Ectodermal cell (in vitro differentiated cells): ENCODE measurements at regions not wholly inside any gene's neighbourhood (a gene's known extent, or its start where the extent isn't known, plus 50 kb on each side); places are given as distances from the start of the nearest gene placed in this dataset.

Experiments used
- H3K27ac ChIP-seq: 2 replicates; pipeline ENCODE4 v1.7.0; 2013; ENCODE audit warnings: mild to moderate bottlenecking, low read depth, low read length; ENCODE audit not compliant: insufficient read depth, poor library complexity, severe bottlenecking
- H3K27me3 ChIP-seq: 2 replicates; pipeline ENCODE4 v1.7.0; 2013; ENCODE audit warnings: mild to moderate bottlenecking, low read length; ENCODE audit not compliant: insufficient read depth, control insufficient read depth, poor library complexity, severe bottlenecking
- H3K36me3 ChIP-seq: one replicate; pipeline ENCODE4 v1.7.0; 2013; ENCODE audit warnings: low read length; ENCODE audit not compliant: control insufficient read depth, insufficient read depth
- H3K4me1 ChIP-seq: one replicate; pipeline ENCODE4 v1.7.0; 2013; ENCODE audit warnings: low read length; ENCODE audit not compliant: control insufficient read depth, insufficient read depth
- H3K4me3 ChIP-seq: 2 replicates; pipeline ENCODE4 v1.7.0; 2013; ENCODE audit warnings: low read depth, low read length, control low read depth; ENCODE audit not compliant: insufficient read depth
- H3K9me3 ChIP-seq: 2 replicates; pipeline ENCODE4 v1.7.0; 2013; ENCODE audit warnings: mild to moderate bottlenecking, low read length, moderate library complexity; ENCODE audit not compliant: control insufficient read depth
- WGBS, 2 experiments: methylation state at CpG; one replicate each; pipeline ENCODE4 v1.1.7; 2013; ENCODE audit warnings: missing lambda C conversion rate in 2 of 2; 5-methylcytosine and 5-hydroxymethylcytosine counted together

DNA sequence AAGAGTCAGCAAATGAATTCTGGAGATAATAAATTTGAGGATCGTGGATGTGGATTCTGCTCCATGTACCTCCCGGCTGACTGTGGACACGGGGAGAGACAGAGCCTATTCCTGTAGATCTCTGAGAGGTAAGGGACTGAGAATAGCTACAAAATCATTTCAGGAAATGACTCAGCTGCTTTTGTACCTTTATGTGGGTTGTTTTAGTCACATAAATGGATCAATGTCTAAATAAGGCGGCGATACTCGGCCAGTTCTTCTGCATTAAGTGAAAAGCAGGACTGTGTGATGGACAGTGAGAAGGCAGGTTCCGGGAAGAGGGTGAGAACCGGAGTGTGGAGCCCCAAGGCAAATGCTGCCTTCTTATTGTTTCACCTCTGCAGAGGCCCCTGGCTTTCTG, 128.1 kb downstream of the EFNB2 start:
- Histone ChIP-seq H3K27me3 (peaks cover 12% of the 10 kb centered on the region), H3K36me3 (no peaks in the 10 kb centered on the region), H3K27ac (no peak overlapping the region), H3K4me1 (peaks cover 9% of the 10 kb centered on the region), H3K4me3 (no peak overlapping the region), H3K9me3 (no peaks in the 10 kb centered on the region)
- WGBS, 2 experiments, result 93 to 95% methylated on average over 7 of the region's 8 CpGs

DNA sequence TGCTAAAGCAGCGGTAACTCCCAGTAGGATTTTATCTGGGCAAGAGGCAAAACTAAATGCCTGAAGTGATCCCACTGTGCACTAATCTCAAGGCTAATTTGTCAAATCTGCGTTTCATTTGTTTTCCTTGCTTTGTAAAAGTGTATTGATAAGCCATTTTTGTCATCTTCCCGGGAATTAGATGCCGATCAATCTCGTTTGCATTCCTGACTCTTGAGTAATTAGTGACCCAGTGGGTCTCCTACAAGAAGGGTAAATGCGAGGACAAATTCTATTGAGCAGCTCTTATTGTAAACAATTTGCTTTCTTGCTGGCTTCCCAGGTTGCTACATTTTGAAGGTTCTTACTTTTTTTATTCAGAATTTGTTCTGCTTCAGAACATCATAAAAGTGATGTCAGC, 129.7 kb downstream of the EFNB2 start:
- Histone ChIP-seq H3K4me3 (no peak overlapping the region), H3K36me3 (no peaks in the 10 kb centered on the region)
- 31 to 34% methylated on average over 6 of the region's 6 CpGs for WGBS, 2 experiments

DNA sequence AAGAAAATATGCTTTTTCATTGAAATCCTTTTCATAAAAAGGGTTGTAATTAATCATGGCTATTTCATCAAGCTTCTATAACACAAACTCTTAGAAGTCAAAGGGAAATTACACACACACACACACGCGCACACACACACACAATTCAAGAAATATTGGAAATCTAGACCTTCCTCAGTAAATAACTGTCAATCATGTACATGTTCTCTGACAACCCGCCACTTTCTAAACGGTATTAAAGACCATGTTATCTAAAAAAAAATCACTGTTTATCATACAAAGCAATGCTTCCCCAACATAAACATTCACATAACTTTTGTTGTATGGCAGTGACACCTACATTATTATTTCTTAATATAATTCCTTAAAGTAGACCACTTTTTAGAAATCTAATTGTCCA, 132.2 kb downstream of the EFNB2 start:
- Histone ChIP-seq H3K27ac (no peak overlapping the region), H3K4me1 (peaks cover 9% of the 10 kb centered on the region), H3K9me3 (no peaks in the 10 kb centered on the region), H3K4me3 (no peak overlapping the region), H3K27me3 (peaks cover 12% of the 10 kb centered on the region), H3K36me3 (no peaks in the 10 kb centered on the region)
- 93% methylated on average over 4 of the region's 4 CpGs for WGBS, 2 experiments

More for the DNA sequence above, 129.7 kb downstream of the EFNB2 start:
- H3K27ac ChIP-seq, result no peak overlapping the region
- H3K9me3 ChIP-seq, result no peaks in the 10 kb centered on the region
- H3K27me3 ChIP-seq, result peaks cover 12% of the 10 kb centered on the region
- H3K4me1 ChIP-seq, result peaks cover 9% of the 10 kb centered on the region

DNA sequence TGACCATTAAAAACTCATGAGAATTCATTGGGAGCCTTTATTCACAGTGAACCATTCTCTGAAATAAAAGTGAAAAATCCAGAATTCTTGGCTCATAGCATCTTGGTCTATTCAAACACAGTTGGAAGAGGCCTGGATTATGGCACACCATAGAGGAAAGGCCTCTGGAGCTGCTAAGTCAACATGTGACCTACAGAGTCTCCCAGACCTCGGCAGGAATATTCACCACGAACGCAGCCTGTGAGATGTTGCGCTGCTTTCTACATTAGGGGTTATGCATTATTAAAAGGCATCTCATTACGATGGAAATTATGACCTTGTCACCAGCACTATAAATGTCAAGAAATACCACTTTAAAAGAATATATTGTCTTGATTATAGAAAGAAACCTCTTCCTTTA, 132.6 kb downstream of the EFNB2 start:
- no peak overlapping the region for H3K27ac ChIP-seq
- H3K4me3 ChIP-seq, result no peak overlapping the region
- 89 to 93% methylated on average over 4 of the region's 5 CpGs for WGBS, 2 experiments
- no peaks in the 10 kb centered on the region for H3K9me3 ChIP-seq
- peaks cover 12% of the 10 kb centered on the region for H3K27me3 ChIP-seq
- H3K4me1 ChIP-seq, result peaks cover 9% of the 10 kb centered on the region
- no peaks in the 10 kb centered on the region for H3K36me3 ChIP-seq

DNA sequence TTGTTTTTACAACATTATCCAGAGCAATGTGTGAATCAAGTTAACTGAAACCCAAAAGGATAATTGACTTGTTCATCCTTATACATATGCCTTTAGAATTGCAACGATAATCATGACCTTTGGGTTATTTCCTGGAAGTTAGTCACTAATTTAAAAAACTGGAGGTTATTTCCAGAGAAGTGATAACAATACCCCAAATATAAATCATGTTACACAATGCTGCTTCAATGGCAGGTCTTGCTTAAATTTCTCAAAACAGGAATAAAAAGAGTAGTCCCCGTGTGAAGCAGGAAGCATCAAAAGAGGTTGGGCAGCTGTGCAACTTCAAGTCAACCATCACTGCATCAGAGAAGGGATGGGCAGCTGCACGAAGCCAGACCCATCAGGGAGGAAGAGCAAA, 134.4 kb downstream of the EFNB2 start:
- Histone ChIP-seq H3K36me3 (no peaks in the 10 kb centered on the region), H3K4me1 (peaks cover 7% of the 10 kb centered on the region), H3K4me3 (no peak overlapping the region), H3K27ac (no peak overlapping the region), H3K27me3 (peaks cover 8% of the 10 kb centered on the region), H3K9me3 (no peaks in the 10 kb centered on the region)
- 88 to 93% methylated on average over 3 of the region's 3 CpGs for WGBS, 2 experiments

DNA sequence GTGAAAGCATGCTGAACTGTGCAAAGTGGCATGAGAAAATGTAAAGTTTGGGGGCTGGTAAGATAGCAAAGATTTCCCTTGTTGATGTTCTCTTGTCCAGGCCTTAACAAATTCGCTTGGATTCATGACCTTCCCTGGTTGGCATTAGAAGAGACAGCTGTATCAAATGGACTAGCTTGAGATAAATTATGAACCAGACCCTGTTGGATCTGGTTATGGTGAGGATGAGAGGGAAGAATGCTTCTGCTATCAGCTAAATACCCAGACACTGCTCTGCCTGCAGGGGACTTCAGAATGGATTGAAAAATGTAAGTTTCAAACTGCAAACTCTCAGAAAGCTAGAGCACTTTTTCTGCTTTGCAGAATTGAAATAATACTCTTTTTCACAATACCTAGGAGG, 135.2 kb downstream of the EFNB2 start:
- Histone ChIP-seq H3K9me3 (no peaks in the 10 kb centered on the region), H3K27me3 (peaks cover 8% of the 10 kb centered on the region), H3K4me3 (no peak overlapping the region), H3K27ac (no peak overlapping the region), H3K36me3 (no peaks in the 10 kb centered on the region), H3K4me1 (no peaks in the 10 kb centered on the region)
- 83 to 86% methylated on average over 1 of the region's 1 CpG for WGBS, 2 experiments

DNA sequence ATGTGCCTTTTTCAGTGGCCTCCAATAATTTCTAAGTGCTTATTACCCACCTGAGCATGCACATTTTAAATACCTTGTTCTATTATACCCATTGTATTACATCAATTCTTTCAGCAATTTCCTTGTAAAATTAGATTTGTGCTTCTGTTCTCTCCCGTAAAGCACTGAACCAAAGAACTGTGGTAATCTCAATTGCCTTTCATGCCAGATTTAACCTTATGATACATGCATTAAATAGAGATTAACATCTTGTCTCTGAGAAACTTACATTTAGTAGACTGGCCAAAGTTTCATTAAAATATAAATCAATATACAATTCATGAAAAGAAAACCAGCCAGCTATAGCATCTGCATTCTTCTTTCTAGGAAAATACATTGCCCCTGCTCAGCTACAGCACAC, 137.2 kb downstream of the EFNB2 start:
- Histone ChIP-seq H3K9me3 (no peaks in the 10 kb centered on the region), H3K4me3 (no peak overlapping the region), H3K27me3 (no peaks in the 10 kb centered on the region), H3K36me3 (no peaks in the 10 kb centered on the region), H3K27ac (no peak overlapping the region), H3K4me1 (no peaks in the 10 kb centered on the region)
- WGBS, 2 experiments, result 100% methylated on average over 1 of the region's 1 CpG

DNA sequence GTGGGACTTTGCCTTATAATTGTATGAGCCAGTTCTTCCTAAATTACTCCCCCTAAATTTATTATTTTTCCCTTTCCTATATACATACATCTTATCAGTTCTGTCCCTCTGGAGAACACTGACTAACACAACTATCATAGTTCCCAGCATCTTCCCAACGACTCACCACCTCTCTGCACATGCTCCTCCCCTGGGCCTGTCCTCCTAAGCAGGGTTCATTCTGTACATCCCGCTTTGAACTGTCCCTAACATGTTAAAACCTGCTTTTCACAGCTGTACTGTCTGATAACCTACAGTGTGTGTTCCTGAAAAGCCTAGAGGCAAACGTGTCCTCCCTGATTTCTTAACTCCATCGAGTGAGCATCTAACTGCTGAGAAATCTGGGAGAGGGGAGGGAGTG, 141.7 kb downstream of the EFNB2 start:
- Histone ChIP-seq H3K27ac (no peak overlapping the region), H3K4me1 (no peaks in the 10 kb centered on the region), H3K27me3 (no peaks in the 10 kb centered on the region), H3K9me3 (no peaks in the 10 kb centered on the region), H3K36me3 (no peaks in the 10 kb centered on the region), H3K4me3 (no peak overlapping the region)
- 70 to 72% methylated on average over 4 of the region's 4 CpGs for WGBS, 2 experiments

DNA sequence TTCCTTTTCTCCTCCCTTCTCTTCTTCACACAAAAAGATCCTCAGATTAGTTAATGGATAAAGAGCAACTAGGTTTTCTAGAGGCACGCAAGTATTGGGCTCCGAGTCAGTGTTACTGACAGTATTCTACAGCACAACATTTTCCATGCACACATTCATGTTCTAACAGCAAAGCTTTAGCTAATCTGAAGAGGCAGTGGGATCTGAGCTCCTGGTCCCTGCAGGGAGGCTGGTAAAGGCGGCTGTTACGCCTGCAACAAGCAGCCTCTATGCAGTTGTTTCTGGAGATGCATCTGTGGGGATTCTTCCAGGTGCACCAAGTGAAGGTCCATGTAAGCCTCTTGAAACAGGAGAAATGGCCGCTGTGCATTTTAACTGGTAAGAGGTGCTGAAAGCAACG, 143.8 kb downstream of the EFNB2 start:
- H3K9me3 ChIP-seq, result no peaks in the 10 kb centered on the region
- H3K4me3 ChIP-seq, result no peak overlapping the region
- H3K27ac ChIP-seq, result peak overlapping the region; percentile 16
- H3K36me3 ChIP-seq, result no peaks in the 10 kb centered on the region
- no peaks in the 10 kb centered on the region for H3K27me3 ChIP-seq
- 87 to 90% methylated on average over 6 of the region's 6 CpGs for WGBS, 2 experiments
- no peaks in the 10 kb centered on the region for H3K4me1 ChIP-seq

DNA sequence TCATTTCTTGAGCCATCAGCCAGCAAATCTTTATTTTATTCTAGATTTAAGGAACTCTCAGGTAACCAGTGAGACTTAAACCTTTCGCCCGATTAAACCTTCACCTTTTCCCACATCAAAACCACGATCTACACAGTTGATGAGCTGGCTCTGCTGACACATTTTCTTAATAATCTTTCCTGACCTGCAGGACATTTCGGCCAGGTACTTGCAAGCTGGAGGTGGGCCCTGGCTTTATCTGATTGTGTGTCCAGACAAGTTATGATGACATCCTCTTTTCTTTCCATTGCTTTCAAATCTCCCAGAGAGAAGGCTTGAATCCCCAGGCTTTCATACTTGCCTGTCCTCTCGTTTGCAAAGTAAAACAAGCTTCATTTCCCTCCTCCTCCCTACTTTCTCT, 144.2 kb downstream of the EFNB2 start:
- Histone ChIP-seq H3K36me3 (no peaks in the 10 kb centered on the region), H3K9me3 (no peaks in the 10 kb centered on the region), H3K4me3 (no peak overlapping the region), H3K27ac (no peak overlapping the region), H3K4me1 (no peaks in the 10 kb centered on the region), H3K27me3 (no peaks in the 10 kb centered on the region)
- 83% methylated on average over 5 of the region's 5 CpGs for WGBS, 2 experiments

DNA sequence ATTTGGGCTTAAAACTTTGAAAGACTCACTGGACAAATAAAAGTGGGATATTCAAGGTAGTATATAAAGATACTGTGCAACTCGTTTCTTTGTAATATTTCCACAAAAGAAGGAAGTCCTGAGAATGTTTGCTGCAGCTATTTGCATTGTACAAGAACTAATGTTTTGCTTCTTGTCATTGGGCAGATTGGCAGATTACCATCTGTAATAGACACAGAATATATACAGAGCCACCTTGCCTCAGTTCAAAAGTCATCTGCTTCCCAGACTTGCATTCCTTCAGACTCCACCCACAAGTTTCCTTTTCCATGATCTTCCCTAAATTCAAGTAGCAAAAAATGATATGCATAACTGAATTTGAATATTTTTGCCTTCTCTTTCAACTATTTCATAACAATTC, 145.1 kb downstream of the EFNB2 start:
- H3K27ac ChIP-seq, result no peak overlapping the region
- H3K36me3 ChIP-seq, result no peaks in the 10 kb centered on the region
- H3K4me1 ChIP-seq, result no peaks in the 10 kb centered on the region
- no peaks in the 10 kb centered on the region for H3K27me3 ChIP-seq
- no peak overlapping the region for H3K4me3 ChIP-seq
- H3K9me3 ChIP-seq, result no peaks in the 10 kb centered on the region
- WGBS, 2 experiments, result 89 to 100% methylated on average over 1 of the region's 1 CpG
